ENCODE measurements at regions not wholly inside any gene's neighbourhood (a gene's known extent, or its start where the extent isn't known, plus 50 kb on each side); places are given as distances from the start of the nearest gene placed in this dataset.

DNA sequence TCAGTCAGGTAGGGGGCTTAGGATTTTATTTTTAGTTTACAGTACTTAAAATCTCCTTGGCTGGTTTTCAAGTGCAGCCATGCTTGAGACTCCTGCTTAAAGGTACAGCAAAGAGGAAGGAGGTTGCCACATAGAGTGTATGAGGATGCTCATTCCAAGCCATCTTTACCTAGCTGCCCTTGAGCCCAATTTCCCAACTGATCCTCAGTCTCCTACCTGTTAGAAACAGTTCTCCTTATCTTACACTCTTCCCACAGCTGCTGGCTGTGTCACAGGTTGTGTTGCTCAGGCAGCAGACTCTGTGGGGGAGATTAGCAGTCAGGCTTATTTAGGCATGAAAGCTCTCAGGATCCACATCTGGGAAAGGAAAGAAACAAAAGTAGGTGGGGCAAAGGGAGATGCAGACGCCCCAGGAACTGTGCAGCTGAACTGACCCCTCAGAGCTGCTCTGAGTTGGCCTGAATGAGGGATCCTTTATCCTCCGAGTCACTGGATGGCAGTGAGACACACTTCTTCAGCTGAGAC is 95.1 kb downstream of the NMUR2 start:
- H3K4me3 ChIP-seq (ENCODE audit: low read depth in 1 of 3, low read length in 3 of 3) = no peak overlapping the region
- peaks cover 0 to 4% (median 0%) of the 10 kb centered on the region in 4 donors for H3K27me3 ChIP-seq (ENCODE audit: control insufficient read depth in 4 of 4, insufficient read depth in 4 of 4, low read length in 3 of 4)
- H3K36me3 ChIP-seq (ENCODE audit: control insufficient read depth in 4 of 4, insufficient read depth in 3 of 4, low read depth in 1 of 4, low read length in 3 of 4) = no peaks in the 10 kb centered on the region
- WGBS = 24% methylated on average over 2 of the region's 2 CpGs
- H3K9me3 ChIP-seq (ENCODE audit: control insufficient read depth in 4 of 4, low read length in 3 of 4) = no peaks in the 10 kb centered on the region
- H3K27ac ChIP-seq (ENCODE audit: low read depth in 1 of 2, low read length in 2 of 2) = no peak overlapping the region
- no peaks in the 10 kb centered on the region for H3K4me1 ChIP-seq (ENCODE audit: control insufficient read depth in 4 of 4, insufficient read depth in 4 of 4, low read length in 3 of 4)
- H3K9ac ChIP-seq (ENCODE audit: low read depth in 1 of 2, low read length in 2 of 2) = no peak overlapping the region
- no peak for DNase-seq (ENCODE audit: low spot score)
- TF ChIP-seq, protein P1, sequence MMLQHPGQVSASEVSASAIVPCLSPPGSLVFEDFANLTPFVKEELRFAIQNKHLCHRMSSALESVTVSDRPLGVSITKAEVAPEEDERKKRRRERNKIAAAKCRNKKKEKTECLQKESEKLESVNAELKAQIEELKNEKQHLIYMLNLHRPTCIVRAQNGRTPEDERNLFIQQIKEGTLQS (IDR thresholded peaks at IDR 0.05) = no peak
- TF ChIP-seq, protein P2, sequence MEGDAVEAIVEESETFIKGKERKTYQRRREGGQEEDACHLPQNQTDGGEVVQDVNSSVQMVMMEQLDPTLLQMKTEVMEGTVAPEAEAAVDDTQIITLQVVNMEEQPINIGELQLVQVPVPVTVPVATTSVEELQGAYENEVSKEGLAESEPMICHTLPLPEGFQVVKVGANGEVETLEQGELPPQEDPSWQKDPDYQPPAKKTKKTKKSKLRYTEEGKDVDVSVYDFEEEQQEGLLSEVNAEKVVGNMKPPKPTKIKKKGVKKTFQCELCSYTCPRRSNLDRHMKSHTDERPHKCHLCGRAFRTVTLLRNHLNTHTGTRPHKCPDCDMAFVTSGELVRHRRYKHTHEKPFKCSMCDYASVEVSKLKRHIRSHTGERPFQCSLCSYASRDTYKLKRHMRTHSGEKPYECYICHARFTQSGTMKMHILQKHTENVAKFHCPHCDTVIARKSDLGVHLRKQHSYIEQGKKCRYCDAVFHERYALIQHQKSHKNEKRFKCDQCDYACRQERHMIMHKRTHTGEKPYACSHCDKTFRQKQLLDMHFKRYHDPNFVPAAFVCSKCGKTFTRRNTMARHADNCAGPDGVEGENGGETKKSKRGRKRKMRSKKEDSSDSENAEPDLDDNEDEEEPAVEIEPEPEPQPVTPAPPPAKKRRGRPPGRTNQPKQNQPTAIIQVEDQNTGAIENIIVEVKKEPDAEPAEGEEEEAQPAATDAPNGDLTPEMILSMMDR (IDR thresholded peaks at IDR 0.05; ENCODE audit: low read depth, low read length, missing input control) = no peak
- TF ChIP-seq RAD21 (IDR thresholded peaks at IDR 0.05) = no peak

DNA sequence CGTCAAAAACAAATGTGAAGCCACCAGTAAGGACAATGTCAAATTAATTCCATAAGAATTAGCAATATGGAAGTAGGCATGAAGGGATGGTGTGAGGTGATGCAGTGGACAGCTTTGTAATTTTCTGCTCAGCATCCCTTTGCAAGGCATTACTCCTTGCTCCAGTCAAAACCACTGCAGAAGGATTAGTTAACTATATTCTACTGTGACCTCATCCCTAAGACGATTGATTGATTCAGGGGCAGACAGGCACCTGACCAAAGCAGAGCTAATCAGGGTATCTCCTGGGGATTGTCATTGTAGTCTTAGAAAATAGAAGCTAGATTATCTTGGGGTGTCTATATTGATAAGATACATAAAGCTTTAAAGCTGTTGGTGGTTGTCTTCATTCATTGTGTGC is 98.7 kb downstream of the NMUR2 start:
- no peaks in the 10 kb centered on the region for H3K4me1 ChIP-seq (ENCODE audit: control insufficient read depth in 4 of 4, insufficient read depth in 4 of 4, low read length in 3 of 4)
- no peaks in the 10 kb centered on the region for H3K9me3 ChIP-seq (ENCODE audit: control insufficient read depth in 4 of 4, low read length in 3 of 4)
- no peaks in the 10 kb centered on the region for H3K36me3 ChIP-seq (ENCODE audit: control insufficient read depth in 4 of 4, insufficient read depth in 3 of 4, low read depth in 1 of 4, low read length in 3 of 4)
- peaks cover 0 to 4% (median 0%) of the 10 kb centered on the region in 4 donors for H3K27me3 ChIP-seq (ENCODE audit: control insufficient read depth in 4 of 4, insufficient read depth in 4 of 4, low read length in 3 of 4)
- TF ChIP-seq FOXA1 (IDR thresholded peaks at IDR 0.05) (no peak), EGR1 (IDR thresholded peaks at IDR 0.05; ENCODE audit: low read depth in 2 of 2) (no peak), TAF1 (conservative IDR thresholded peaks at IDR 0.05) (no peak), SP1 (IDR thresholded peaks at IDR 0.05) (no peak), HNF4A (conservative IDR thresholded peaks at IDR 0.05) (no peak), RAD21 (IDR thresholded peaks at IDR 0.05) (no peak), GABPA (IDR thresholded peaks at IDR 0.05 in 1 of 2, conservative IDR thresholded peaks at IDR 0.05 in 1 of 2) (no peak), NR2F2 (IDR thresholded peaks at IDR 0.05) (no peak), HNF4G (IDR thresholded peaks at IDR 0.05) (no peak), RXRA (IDR thresholded peaks at IDR 0.05) (no peak), YY1 (IDR thresholded peaks at IDR 0.05) (no peak), JUND (IDR thresholded peaks at IDR 0.05) (no peak)
- TF ChIP-seq, protein P2 (IDR thresholded peaks at IDR 0.05; ENCODE audit: low read depth, low read length, missing input control) = no peak
- TF ChIP-seq, protein P3, sequence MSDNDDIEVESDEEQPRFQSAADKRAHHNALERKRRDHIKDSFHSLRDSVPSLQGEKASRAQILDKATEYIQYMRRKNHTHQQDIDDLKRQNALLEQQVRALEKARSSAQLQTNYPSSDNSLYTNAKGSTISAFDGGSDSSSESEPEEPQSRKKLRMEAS (IDR thresholded peaks at IDR 0.05) = no peak
- TF ChIP-seq, protein P4, sequence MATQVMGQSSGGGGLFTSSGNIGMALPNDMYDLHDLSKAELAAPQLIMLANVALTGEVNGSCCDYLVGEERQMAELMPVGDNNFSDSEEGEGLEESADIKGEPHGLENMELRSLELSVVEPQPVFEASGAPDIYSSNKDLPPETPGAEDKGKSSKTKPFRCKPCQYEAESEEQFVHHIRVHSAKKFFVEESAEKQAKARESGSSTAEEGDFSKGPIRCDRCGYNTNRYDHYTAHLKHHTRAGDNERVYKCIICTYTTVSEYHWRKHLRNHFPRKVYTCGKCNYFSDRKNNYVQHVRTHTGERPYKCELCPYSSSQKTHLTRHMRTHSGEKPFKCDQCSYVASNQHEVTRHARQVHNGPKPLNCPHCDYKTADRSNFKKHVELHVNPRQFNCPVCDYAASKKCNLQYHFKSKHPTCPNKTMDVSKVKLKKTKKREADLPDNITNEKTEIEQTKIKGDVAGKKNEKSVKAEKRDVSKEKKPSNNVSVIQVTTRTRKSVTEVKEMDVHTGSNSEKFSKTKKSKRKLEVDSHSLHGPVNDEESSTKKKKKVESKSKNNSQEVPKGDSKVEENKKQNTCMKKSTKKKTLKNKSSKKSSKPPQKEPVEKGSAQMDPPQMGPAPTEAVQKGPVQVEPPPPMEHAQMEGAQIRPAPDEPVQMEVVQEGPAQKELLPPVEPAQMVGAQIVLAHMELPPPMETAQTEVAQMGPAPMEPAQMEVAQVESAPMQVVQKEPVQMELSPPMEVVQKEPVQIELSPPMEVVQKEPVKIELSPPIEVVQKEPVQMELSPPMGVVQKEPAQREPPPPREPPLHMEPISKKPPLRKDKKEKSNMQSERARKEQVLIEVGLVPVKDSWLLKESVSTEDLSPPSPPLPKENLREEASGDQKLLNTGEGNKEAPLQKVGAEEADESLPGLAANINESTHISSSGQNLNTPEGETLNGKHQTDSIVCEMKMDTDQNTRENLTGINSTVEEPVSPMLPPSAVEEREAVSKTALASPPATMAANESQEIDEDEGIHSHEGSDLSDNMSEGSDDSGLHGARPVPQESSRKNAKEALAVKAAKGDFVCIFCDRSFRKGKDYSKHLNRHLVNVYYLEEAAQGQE (IDR thresholded peaks at IDR 0.05) = no peak
- TF ChIP-seq, protein P5, sequence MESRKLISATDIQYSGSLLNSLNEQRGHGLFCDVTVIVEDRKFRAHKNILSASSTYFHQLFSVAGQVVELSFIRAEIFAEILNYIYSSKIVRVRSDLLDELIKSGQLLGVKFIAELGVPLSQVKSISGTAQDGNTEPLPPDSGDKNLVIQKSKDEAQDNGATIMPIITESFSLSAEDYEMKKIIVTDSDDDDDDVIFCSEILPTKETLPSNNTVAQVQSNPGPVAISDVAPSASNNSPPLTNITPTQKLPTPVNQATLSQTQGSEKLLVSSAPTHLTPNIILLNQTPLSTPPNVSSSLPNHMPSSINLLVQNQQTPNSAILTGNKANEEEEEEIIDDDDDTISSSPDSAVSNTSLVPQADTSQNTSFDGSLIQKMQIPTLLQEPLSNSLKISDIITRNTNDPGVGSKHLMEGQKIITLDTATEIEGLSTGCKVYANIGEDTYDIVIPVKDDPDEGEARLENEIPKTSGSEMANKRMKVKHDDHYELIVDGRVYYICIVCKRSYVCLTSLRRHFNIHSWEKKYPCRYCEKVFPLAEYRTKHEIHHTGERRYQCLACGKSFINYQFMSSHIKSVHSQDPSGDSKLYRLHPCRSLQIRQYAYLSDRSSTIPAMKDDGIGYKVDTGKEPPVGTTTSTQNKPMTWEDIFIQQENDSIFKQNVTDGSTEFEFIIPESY (IDR thresholded peaks at IDR 0.05) = no peak
- 57% methylated on average over 2 of the region's 2 CpGs for WGBS
- H3K4me3 ChIP-seq (ENCODE audit: low read depth in 1 of 3, low read length in 3 of 3) = no peak overlapping the region
- H3K9ac ChIP-seq (ENCODE audit: low read depth in 1 of 2, low read length in 2 of 2) = no peak overlapping the region
- DNase-seq (ENCODE audit: low spot score) = no peak
- H3K27ac ChIP-seq (ENCODE audit: low read depth in 1 of 2, low read length in 2 of 2) = no peak overlapping the region

Measured in liver (tissue), 8 donors.